HEK293T (cell line): ENCODE measurements at regions not wholly inside any gene's neighbourhood (a gene's known extent, or its start where the extent isn't known, plus 50 kb on each side); places are given as distances from the start of the nearest gene placed in this dataset.

ENCODE experiments used
- CTCF ChIA-PET: fragments of 350-600 bp; formaldehyde crosslinking; extraction: SDS; loops from one replicate; lab custom pipeline; 2021; ENCODE audit warnings: antibody characterized with exemption, inconsistent platforms; lab: Yijun Ruan, JAX
- POLR2A ChIA-PET: fragments of 350-600 bp; formaldehyde crosslinking; extraction: SDS; loops from one replicate; lab custom pipeline; 2020; ENCODE audit warnings: antibody characterized with exemption, inconsistent platforms; lab: Yijun Ruan, JAX
- DNase-seq: peaks from one replicate; pipeline ENCODE4 v3.0.0; 2012; ENCODE audit warnings: mixed read lengths; ENCODE audit errors: extremely low spot score
- ARNT ChIP-seq: fragments of 450-650 bp; IDR thresholded peaks from 2 replicates; pipeline ENCODE4 v1.6.1; 2017; ENCODE audit warnings: mild to moderate bottlenecking
- BHLHE40 ChIP-seq: fragments of 450-650 bp; IDR thresholded peaks from 2 replicates; pipeline ENCODE4 v1.6.1; 2016; ENCODE audit warnings: mild to moderate bottlenecking, moderate library complexity, borderline replicate concordance
- CTBP1 ChIP-seq: fragments of 450-650 bp; IDR thresholded peaks from 2 replicates; pipeline ENCODE4 v1.6.1; 2016; ENCODE audit warnings: borderline replicate concordance
- ELF4 ChIP-seq: fragments of 450-650 bp; IDR thresholded peaks from 2 replicates; pipeline ENCODE4 v1.6.1; 2017; ENCODE audit warnings: antibody characterized with exemption
- FOXA1 ChIP-seq: fragments of 450-650 bp; IDR thresholded peaks from 2 replicates; pipeline ENCODE4 v1.6.1; 2016; ENCODE audit warnings: mild to moderate bottlenecking
- FOXK2 ChIP-seq: fragments of 450-650 bp; IDR thresholded peaks from 2 replicates; pipeline ENCODE4 v1.6.1; 2016; ENCODE audit warnings: mild to moderate bottlenecking
- FOXM1 ChIP-seq: fragments of 450-650 bp; IDR thresholded peaks from 2 replicates; pipeline ENCODE4 v1.6.1; 2017; ENCODE audit warnings: mild to moderate bottlenecking, borderline replicate concordance
- HDGF ChIP-seq: fragments of 450-650 bp; IDR thresholded peaks from 2 replicates; pipeline ENCODE4 v1.6.1; 2017; ENCODE audit warnings: antibody characterized with exemption, borderline replicate concordance
- L3MBTL2 ChIP-seq: fragments of 450-650 bp; conservative IDR thresholded peaks from 2 replicates; pipeline ENCODE4 v1.6.1; 2016; ENCODE audit warnings: mild to moderate bottlenecking
- LEF1 ChIP-seq: fragments of 450-650 bp; IDR thresholded peaks from 2 replicates; pipeline ENCODE4 v1.6.1; 2017; ENCODE audit warnings: mild to moderate bottlenecking, borderline replicate concordance
- NFRKB ChIP-seq: fragments of 450-650 bp; IDR thresholded peaks from 2 replicates; pipeline ENCODE4 v1.6.1; 2016; ENCODE audit warnings: mild to moderate bottlenecking, moderate library complexity
- PKNOX1 ChIP-seq: fragments of 450-650 bp; IDR thresholded peaks from 2 replicates; pipeline ENCODE4 v1.6.1; 2016
- SP1 ChIP-seq: fragments of 450-650 bp; IDR thresholded peaks from 2 replicates; pipeline ENCODE4 v1.6.1; 2017
- SUZ12 ChIP-seq: fragments of 450-650 bp; IDR thresholded peaks from 2 replicates; pipeline ENCODE4 v1.6.1; 2016; ENCODE audit warnings: mild to moderate bottlenecking
- TARDBP ChIP-seq: fragments of 450-650 bp; IDR thresholded peaks from 2 replicates; pipeline ENCODE4 v1.6.1; 2016
- ZNF384 ChIP-seq: fragments of 450-650 bp; IDR thresholded peaks from 2 replicates; pipeline ENCODE4 v1.6.1; 2016

- POLR2A ChIA-PET = no interaction called here
- TF ChIP-seq LEF1 (no peak), FOXK2 (no peak), SP1 (no peak), FOXM1 (no peak), PKNOX1 (no peak), ARNT (no peak), SUZ12 (no peak), L3MBTL2 (no peak), FOXA1 (no peak), ELF4 (no peak), TARDBP (no peak), ZNF384 (no peak), CTBP1 (no peak), BHLHE40 (no peak), NFRKB (no peak), HDGF (no peak)
- DNase-seq = no peak
- CTCF ChIA-PET = no interaction called here
These were observed 594.0 kb upstream of the ACVR2A start for GRCh38 chr2:147250652-147251356.

GRCh38 chr2:147247749-147248148, 597.1 kb upstream of the ACVR2A start:
- no peak for TF ChIP-seq SP1
- no peak for TF ChIP-seq L3MBTL2
- no peak for TF ChIP-seq FOXA1
- TF ChIP-seq FOXK2 = no peak
- TF ChIP-seq PKNOX1 = no peak
- no peak for TF ChIP-seq ELF4
- no peak for TF ChIP-seq ZNF384
- no peak for TF ChIP-seq LEF1
- no peak for TF ChIP-seq HDGF
- TF ChIP-seq NFRKB = no peak
- TF ChIP-seq TARDBP = no peak
- no peak for TF ChIP-seq FOXM1
- no peak for TF ChIP-seq ARNT
- TF ChIP-seq CTBP1 = no peak
- no peak for TF ChIP-seq BHLHE40
- no peak for TF ChIP-seq SUZ12
- ChIA-PET POLR2A (no interaction called here), CTCF (no interaction called here)
- no peak for DNase-seq

GRCh38 chr2:147242445-147242844, 602.4 kb upstream of the ACVR2A start:
- ChIA-PET POLR2A (no interaction called here), CTCF (no interaction called here)
- no peak for TF ChIP-seq FOXA1
- no peak for TF ChIP-seq NFRKB
- TF ChIP-seq FOXK2 = no peak
- no peak for TF ChIP-seq LEF1
- TF ChIP-seq SUZ12 = no peak
- no peak for TF ChIP-seq BHLHE40
- no peak for TF ChIP-seq L3MBTL2
- TF ChIP-seq ZNF384 = no peak
- no peak for TF ChIP-seq HDGF
- no peak for TF ChIP-seq PKNOX1
- TF ChIP-seq SP1 = no peak
- no peak for TF ChIP-seq TARDBP
- no peak for TF ChIP-seq ARNT
- no peak for TF ChIP-seq FOXM1
- no peak for TF ChIP-seq CTBP1
- DNase-seq = no peak

- TF ChIP-seq ARNT (no peak), PKNOX1 (no peak), TARDBP (no peak), HDGF (no peak), L3MBTL2 (no peak), FOXM1 (no peak), SP1 (no peak), FOXA1 (no peak)
- DNase-seq = no peak
- ChIA-PET POLR2A (no interaction called here), CTCF (no interaction called here)
These were observed 608.2 kb upstream of the ACVR2A start for GRCh38 chr2:147236601-147237000.

GRCh38 chr2:147232225-147232669, 612.6 kb upstream of the ACVR2A start:
- TF ChIP-seq FOXK2 (no peak), ZNF384 (no peak), ARNT (no peak), SUZ12 (no peak), ELF4 (no peak), LEF1 (no peak), NFRKB (no peak), HDGF (no peak), TARDBP (no peak), BHLHE40 (no peak), FOXA1 (no peak), PKNOX1 (no peak), CTBP1 (no peak), L3MBTL2 (no peak), SP1 (no peak), FOXM1 (no peak)
- ChIA-PET POLR2A (no interaction called here), CTCF (no interaction called here)
- DNase-seq = no peak
